Spleen (tissue), 7 donors: ENCODE measurements at regions not wholly inside any gene's neighbourhood (a gene's known extent, or its start where the extent isn't known, plus 50 kb on each side); places are given as distances from the start of the nearest gene placed in this dataset.

Experiments used
- CTCF ChIP-seq, 11 experiments: fragments of 200-600 bp in 7 of 11; fragments of 450-650 bp in 4 of 11; sonication (generic) in 4 of 11; IDR thresholded peaks in 8 of 11; conservative IDR thresholded peaks in 3 of 11; 1 replicate in 7 of 11; 2 replicates in 4 of 11; pipeline versions ENCODE4 v1.4.0 to v1.8.0; 2016 to 2021; ENCODE audit warnings: antibody characterized with exemption in 11 of 11, inconsistent platforms in 4 of 11, mild to moderate bottlenecking in 1 of 11
- POLR2A ChIP-seq, 3 donors: fragments of 450-650 bp; IDR thresholded peaks; one replicate each; pipeline ENCODE4 v1.5.1; 2017; ENCODE audit warnings: antibody characterized with exemption in 3 of 3, mild to moderate bottlenecking in 1 of 3
- donor health status: DM: no; HTN: no; CAD: no; lungs with moderate emphysema.
- donor health status: DM: no; HTN: no; CAD: no.
- donor health status: DM: no; HTN: no; CAD: no.

GRCh38 chr18:76581261-76581660 lies 86.2 kb upstream of the ZNF516 start:
- TF ChIP-seq CTCF (IDR thresholded peaks at IDR 0.05 in 8 of 11, conservative IDR thresholded peaks at IDR 0.05 in 3 of 11) (no peak), POLR2A (IDR thresholded peaks at IDR 0.05) (no peak)
